ENCODE measurements at regions not wholly inside any gene's neighbourhood (a gene's known extent, or its start where the extent isn't known, plus 50 kb on each side); places are given as distances from the start of the nearest gene placed in this dataset.

DNA sequence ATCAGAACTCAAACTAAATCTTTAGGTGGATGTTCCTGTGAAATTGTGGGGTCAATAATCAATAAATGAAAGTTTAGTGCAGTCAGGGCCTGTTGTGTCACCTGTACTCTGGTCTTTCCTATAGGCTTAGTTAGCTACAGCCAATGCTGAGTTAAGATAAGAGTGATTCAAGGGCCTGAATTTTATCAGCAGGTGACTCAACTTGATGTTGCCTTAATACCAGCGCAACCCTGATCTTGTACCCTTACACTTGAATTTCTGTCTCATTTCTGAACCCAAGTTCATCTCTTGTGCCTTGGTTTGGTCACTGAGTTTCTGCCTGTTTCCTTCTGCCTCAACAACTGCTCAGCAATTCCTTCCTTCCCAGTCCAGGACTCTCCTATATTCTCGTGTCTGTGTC lies 157.0 kb upstream of the E2F7 start:
- H2BK5ac ChIP-seq (ENCODE audit: insufficient read length, low read length): no peak overlapping the region
- no peak overlapping the region for H3K56ac ChIP-seq (ENCODE audit: insufficient read length, low read depth, low read length)
- Mint-ChIP-seq H3K4me3 (no peak overlapping the region), H3K36me3 (ENCODE audit: insufficient read depth in 1 of 3, low read depth in 3 of 3) (peaks cover 0 to 3% (median 0%) of the 10 kb centered on the region in 3 experiments; a peak in 4 of 7 replicates), H3K27me3 (ENCODE audit: low read depth) (no peaks in the 10 kb centered on the region), H3K27ac (no peak overlapping the region), H3K4me1 (peaks cover 2 to 4% of the 10 kb centered on the region in 2 experiments; a peak in 1 of 4 replicates), H3K9me3 (peaks cover 0 to 2% of the 10 kb centered on the region in 2 experiments; a peak in 2 of 5 replicates)
- H3K4me1 ChIP-seq (ENCODE audit: insufficient read depth, low read length): peaks cover 2% of the 10 kb centered on the region; the same call in 1 of the 2 replicates
- H3K14ac ChIP-seq (ENCODE audit: insufficient read depth, low read length): no peak overlapping the region
- no peak overlapping the region for H4K5ac ChIP-seq (ENCODE audit: insufficient read length, low read depth, low read length)
- H4K8ac ChIP-seq (replicated peaks; ENCODE audit: insufficient read length, low read depth, low read length): no peak overlapping the region
- H2AFZ ChIP-seq (ENCODE audit: low read length): no peak overlapping the region
- TF ChIP-seq, protein P1, sequence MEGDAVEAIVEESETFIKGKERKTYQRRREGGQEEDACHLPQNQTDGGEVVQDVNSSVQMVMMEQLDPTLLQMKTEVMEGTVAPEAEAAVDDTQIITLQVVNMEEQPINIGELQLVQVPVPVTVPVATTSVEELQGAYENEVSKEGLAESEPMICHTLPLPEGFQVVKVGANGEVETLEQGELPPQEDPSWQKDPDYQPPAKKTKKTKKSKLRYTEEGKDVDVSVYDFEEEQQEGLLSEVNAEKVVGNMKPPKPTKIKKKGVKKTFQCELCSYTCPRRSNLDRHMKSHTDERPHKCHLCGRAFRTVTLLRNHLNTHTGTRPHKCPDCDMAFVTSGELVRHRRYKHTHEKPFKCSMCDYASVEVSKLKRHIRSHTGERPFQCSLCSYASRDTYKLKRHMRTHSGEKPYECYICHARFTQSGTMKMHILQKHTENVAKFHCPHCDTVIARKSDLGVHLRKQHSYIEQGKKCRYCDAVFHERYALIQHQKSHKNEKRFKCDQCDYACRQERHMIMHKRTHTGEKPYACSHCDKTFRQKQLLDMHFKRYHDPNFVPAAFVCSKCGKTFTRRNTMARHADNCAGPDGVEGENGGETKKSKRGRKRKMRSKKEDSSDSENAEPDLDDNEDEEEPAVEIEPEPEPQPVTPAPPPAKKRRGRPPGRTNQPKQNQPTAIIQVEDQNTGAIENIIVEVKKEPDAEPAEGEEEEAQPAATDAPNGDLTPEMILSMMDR (conservative IDR thresholded peaks at IDR 0.05): no peak
- H3K9ac ChIP-seq (ENCODE audit: extremely low read depth, insufficient read length, low read length): no peak overlapping the region
- no peak overlapping the region for H2AK5ac ChIP-seq (ENCODE audit: insufficient read length, low read length)
- H4K91ac ChIP-seq (ENCODE audit: insufficient read length, low read depth, low read length): no peak overlapping the region
- no peaks in the 10 kb centered on the region for H3K79me1 ChIP-seq (ENCODE audit: insufficient read depth, low read depth, low read length, poor library complexity, severe bottlenecking)
- H3K23me2 ChIP-seq (ENCODE audit: insufficient read length, low read depth, low read length, poor library complexity, severe bottlenecking): no peaks in the 10 kb centered on the region
- DNase-seq: no peak
- H3K79me2 ChIP-seq (ENCODE audit: insufficient read depth, low read length): no peaks in the 10 kb centered on the region
- WGBS (ENCODE audit: extremely low coverage, insufficient read length, low lambda C conversion rate): no CpG with 5 or more reads among the region's 2 CpGs
- no peaks in the 10 kb centered on the region for H3K9me3 ChIP-seq (ENCODE audit: control insufficient read depth, low read depth, low read length)
- no peak overlapping the region for H2BK15ac ChIP-seq (ENCODE audit: low read depth, low read length)
- no peak overlapping the region for H3K4me2 ChIP-seq (ENCODE audit: insufficient read depth, insufficient read length, low read length)
- H2BK12ac ChIP-seq (ENCODE audit: insufficient read length, low read depth, low read length): no peak overlapping the region
- no peak overlapping the region for H2BK120ac ChIP-seq (ENCODE audit: low read depth, low read length, poor library complexity, severe bottlenecking)
- H3K4ac ChIP-seq (ENCODE audit: low read depth, low read length): no peak overlapping the region
- no peak overlapping the region for H3K18ac ChIP-seq (ENCODE audit: insufficient read length, low read depth, low read length)
- no peak overlapping the region for H3K23ac ChIP-seq (ENCODE audit: insufficient read length, low read depth, low read length)
- no peaks in the 10 kb centered on the region for H3K27me3 ChIP-seq (ENCODE audit: insufficient read depth, low read length)
- no peaks in the 10 kb centered on the region for H4K20me1 ChIP-seq (ENCODE audit: control insufficient read depth, insufficient read depth, insufficient read length)
- no peak overlapping the region for H3K27ac ChIP-seq (ENCODE audit: insufficient read length, low read depth, low read length)
- no peak overlapping the region for H3T11ph ChIP-seq (ENCODE audit: low read length)
- no peak overlapping the region for H2BK20ac ChIP-seq (ENCODE audit: low read depth, low read length, poor library complexity, severe bottlenecking)
